ENCODE measurements at regions not wholly inside any gene's neighbourhood (a gene's known extent, or its start where the extent isn't known, plus 50 kb on each side); places are given as distances from the start of the nearest gene placed in this dataset.
A peak's percentile ranks its signal among the peaks of the same experiment; 100 is the strongest.

DNA sequence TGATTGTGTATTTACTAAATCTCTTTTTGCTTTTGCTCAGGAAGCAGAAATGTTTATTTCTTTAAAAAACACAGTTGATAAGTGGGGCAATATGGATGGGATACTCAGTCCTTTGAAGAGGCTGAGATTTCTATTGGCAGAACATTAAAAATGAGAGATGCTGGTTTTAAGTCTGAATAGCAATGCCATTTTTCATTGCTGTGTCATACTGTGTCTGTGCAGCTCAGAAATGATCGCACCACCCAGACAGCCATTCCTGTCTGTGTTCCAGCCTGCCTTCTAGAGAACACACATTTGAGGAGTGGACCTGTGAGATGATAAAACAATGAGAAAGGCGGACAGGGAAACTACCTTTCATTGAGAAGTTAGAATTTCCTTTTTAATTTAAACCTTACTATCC is 231.2 kb upstream of the USP24 start:
- TF ChIP-seq, protein P1, sequence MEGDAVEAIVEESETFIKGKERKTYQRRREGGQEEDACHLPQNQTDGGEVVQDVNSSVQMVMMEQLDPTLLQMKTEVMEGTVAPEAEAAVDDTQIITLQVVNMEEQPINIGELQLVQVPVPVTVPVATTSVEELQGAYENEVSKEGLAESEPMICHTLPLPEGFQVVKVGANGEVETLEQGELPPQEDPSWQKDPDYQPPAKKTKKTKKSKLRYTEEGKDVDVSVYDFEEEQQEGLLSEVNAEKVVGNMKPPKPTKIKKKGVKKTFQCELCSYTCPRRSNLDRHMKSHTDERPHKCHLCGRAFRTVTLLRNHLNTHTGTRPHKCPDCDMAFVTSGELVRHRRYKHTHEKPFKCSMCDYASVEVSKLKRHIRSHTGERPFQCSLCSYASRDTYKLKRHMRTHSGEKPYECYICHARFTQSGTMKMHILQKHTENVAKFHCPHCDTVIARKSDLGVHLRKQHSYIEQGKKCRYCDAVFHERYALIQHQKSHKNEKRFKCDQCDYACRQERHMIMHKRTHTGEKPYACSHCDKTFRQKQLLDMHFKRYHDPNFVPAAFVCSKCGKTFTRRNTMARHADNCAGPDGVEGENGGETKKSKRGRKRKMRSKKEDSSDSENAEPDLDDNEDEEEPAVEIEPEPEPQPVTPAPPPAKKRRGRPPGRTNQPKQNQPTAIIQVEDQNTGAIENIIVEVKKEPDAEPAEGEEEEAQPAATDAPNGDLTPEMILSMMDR (IDR thresholded peaks at IDR 0.05) = no peak
- H3K27me3 Mint-ChIP-seq (ENCODE audit: low read depth) = no peaks in the 10 kb centered on the region
- no peak for DNase-seq (ENCODE audit: low spot score)
- no peak overlapping the region for H3K4me3 Mint-ChIP-seq (ENCODE audit: unreplicated experiment)
- no peaks in the 10 kb centered on the region for H3K36me3 Mint-ChIP-seq (ENCODE audit: low read depth)
- peaks cover 7% of the 10 kb centered on the region for H3K9me3 Mint-ChIP-seq (ENCODE audit: low read depth)
- H3K4me1 Mint-ChIP-seq (ENCODE audit: low read depth) = peaks cover 56% of the 10 kb centered on the region
- peak overlapping the region; percentile 64 for H3K27ac Mint-ChIP-seq (ENCODE audit: unreplicated experiment)

DNA sequence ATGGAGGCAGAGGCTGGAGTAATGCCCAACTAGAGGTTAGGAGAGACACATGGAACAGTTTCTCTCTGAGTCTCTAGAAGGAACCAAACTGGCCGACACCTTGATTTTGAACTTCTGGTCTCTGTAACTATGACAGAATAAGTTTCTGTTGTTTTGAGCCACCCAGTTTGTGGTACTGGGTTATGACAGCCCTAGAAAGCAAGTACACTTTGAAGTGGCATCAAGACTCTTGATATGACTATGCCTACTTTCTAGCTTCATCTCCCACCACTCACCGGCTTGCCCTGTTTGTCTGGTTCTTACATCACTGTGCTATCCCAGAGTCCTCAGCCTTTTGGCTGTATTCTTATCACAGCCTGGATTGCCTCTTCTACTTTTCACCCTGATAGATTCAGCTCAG is 230.3 kb upstream of the USP24 start:
- TF ChIP-seq, protein P1 (IDR thresholded peaks at IDR 0.05) = no peak
- peaks cover 59% of the 10 kb centered on the region for H3K4me1 Mint-ChIP-seq (ENCODE audit: low read depth)
- DNase-seq (ENCODE audit: low spot score) = no peak
- no peak overlapping the region for H3K4me3 Mint-ChIP-seq (ENCODE audit: unreplicated experiment)
- no peak overlapping the region for H3K27ac Mint-ChIP-seq (ENCODE audit: unreplicated experiment)
- H3K27me3 Mint-ChIP-seq (ENCODE audit: low read depth) = no peaks in the 10 kb centered on the region
- no peaks in the 10 kb centered on the region for H3K36me3 Mint-ChIP-seq (ENCODE audit: low read depth)
- H3K9me3 Mint-ChIP-seq (ENCODE audit: low read depth) = peaks cover under 1% of the 10 kb centered on the region

DNA sequence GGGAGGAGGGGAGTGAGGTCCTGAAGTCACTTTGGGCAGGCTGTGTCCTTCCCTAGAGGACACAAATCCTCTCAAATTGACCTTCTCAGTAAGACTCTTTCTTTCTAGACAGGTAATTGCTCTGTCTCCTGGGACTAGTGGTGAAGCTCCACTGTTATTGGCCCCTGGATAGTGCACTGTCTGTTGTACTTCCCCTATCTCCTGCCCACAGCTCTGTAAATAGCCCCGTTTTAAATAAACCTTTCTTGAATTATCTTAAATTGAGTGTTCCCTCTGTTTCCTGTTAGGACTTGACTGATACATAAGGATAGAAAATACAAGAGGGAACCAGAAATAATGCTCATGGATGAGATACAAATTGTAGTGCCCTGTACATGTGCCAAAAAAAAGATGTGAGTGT is 229.5 kb upstream of the USP24 start:
- Mint-ChIP-seq H3K27ac (ENCODE audit: unreplicated experiment) (no peak overlapping the region), H3K36me3 (ENCODE audit: low read depth) (no peaks in the 10 kb centered on the region), H3K9me3 (ENCODE audit: low read depth) (peaks cover 2% of the 10 kb centered on the region), H3K4me3 (ENCODE audit: unreplicated experiment) (no peak overlapping the region), H3K4me1 (ENCODE audit: low read depth) (peaks cover 59% of the 10 kb centered on the region), H3K27me3 (ENCODE audit: low read depth) (no peaks in the 10 kb centered on the region)
- TF ChIP-seq, protein P1 (IDR thresholded peaks at IDR 0.05) = no peak
- DNase-seq (ENCODE audit: low spot score) = no peak

DNA sequence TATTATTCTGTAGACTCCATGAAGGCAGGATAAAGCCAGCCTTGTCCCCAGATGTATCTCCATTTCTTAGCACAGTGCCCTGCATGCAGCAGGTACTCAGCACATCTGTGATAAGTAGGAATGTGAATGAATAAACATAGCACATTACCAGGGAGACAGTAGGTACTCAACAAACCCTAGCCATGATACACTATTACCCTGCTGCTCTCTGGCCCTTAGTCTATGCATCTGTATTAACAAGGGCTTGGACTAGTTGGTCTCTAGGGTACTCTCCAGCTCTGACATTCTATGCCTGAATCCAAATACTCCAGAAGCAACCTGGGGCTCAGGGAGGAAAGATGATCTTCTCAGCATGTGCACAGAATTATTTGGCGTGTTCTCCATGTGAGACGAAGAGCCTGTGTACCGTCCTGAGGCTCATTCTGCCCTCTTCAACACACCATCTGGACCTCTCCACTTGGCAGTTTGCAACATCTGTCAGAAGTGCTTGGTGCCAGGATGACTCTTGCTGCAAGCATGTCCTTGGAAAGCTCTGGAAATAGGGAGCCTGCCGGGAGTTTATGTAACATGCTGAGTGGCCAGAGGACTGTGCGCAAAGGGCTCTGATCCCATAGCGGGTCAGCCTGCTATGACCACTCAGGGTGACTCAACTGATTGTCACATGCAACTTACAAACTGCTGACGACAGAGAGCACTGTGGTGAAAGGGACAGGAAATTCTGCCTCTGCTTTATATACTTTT is 228.2 kb upstream of the USP24 start:
- Mint-ChIP-seq H3K36me3 (ENCODE audit: low read depth) (no peaks in the 10 kb centered on the region), H3K9me3 (ENCODE audit: low read depth) (peaks cover 2% of the 10 kb centered on the region), H3K4me1 (ENCODE audit: low read depth) (peaks cover 57% of the 10 kb centered on the region), H3K27ac (ENCODE audit: unreplicated experiment) (peak overlapping the region; percentile 82), H3K27me3 (ENCODE audit: low read depth) (no peaks in the 10 kb centered on the region), H3K4me3 (ENCODE audit: unreplicated experiment) (no peak overlapping the region)
- TF ChIP-seq, protein P1 (IDR thresholded peaks at IDR 0.05) = peak; percentile 67
- no peak for DNase-seq (ENCODE audit: low spot score)

DNA sequence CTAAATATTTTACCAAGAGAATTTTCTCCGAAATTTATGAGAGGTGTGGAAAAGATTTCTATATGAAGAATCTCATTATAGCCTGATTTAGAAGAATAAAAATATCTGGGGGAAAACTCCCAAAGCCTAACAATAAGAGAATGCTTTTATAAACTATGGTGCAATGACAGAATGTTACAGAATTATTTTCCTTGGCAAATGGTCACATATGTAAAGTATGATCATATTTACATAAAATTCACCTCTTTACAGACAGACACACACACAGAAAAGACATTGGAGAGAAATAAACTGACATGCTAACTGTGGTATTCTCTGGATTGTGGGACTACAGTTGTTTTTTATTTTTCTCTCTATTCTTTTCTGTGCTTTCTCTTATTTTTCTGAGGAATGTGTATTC is 226.3 kb upstream of the USP24 start:
- H3K36me3 Mint-ChIP-seq (ENCODE audit: low read depth) = no peaks in the 10 kb centered on the region
- H3K9me3 Mint-ChIP-seq (ENCODE audit: low read depth) = peaks cover 2% of the 10 kb centered on the region
- H3K4me1 Mint-ChIP-seq (ENCODE audit: low read depth) = peaks cover 53% of the 10 kb centered on the region
- no peaks in the 10 kb centered on the region for H3K27me3 Mint-ChIP-seq (ENCODE audit: low read depth)
- no peak for DNase-seq (ENCODE audit: low spot score)
- TF ChIP-seq, protein P1 (IDR thresholded peaks at IDR 0.05) = no peak
- no peak overlapping the region for H3K27ac Mint-ChIP-seq (ENCODE audit: unreplicated experiment)
- no peak overlapping the region for H3K4me3 Mint-ChIP-seq (ENCODE audit: unreplicated experiment)

All from chondrocyte (in vitro differentiated cells).